Pons (tissue), 1 donor: ENCODE measurements at regions not wholly inside any gene's neighbourhood (a gene's known extent, or its start where the extent isn't known, plus 50 kb on each side); places are given as distances from the start of the nearest gene placed in this dataset.

Source experiments
- DNase-seq: peaks from one replicate; pipeline ENCODE4 v3.0.0-alpha.2; 2016; ENCODE audit warnings: low spot score

GRCh38 chr18:10314066-10314465 lies 140.4 kb upstream of the APCDD1 start:
- no peak for DNase-seq

- no peak for DNase-seq
Observed at GRCh38 chr18:10315522-10315921, 138.9 kb upstream of the APCDD1 start.

- no peak for DNase-seq
Observed at GRCh38 chr18:10316778-10317177, 137.7 kb upstream of the APCDD1 start.

GRCh38 chr18:10317864-10318690 lies 136.4 kb upstream of the APCDD1 start:
- no peak for DNase-seq

GRCh38 chr18:10318691-10318970 lies 135.8 kb upstream of the APCDD1 start:
- no peak for DNase-seq

GRCh38 chr18:10319026-10319425 lies 135.4 kb upstream of the APCDD1 start:
- DNase-seq = no peak

- DNase-seq = no peak
Observed at GRCh38 chr18:10319914-10320600, 134.4 kb upstream of the APCDD1 start.

GRCh38 chr18:10320791-10321190 lies 133.6 kb upstream of the APCDD1 start:
- DNase-seq = no peak

GRCh38 chr18:10321576-10321975 lies 132.9 kb upstream of the APCDD1 start:
- DNase-seq = no peak

GRCh38 chr18:10322004-10322403 lies 132.4 kb upstream of the APCDD1 start:
- DNase-seq = no peak

GRCh38 chr18:10322435-10322834 lies 132.0 kb upstream of the APCDD1 start:
- DNase-seq = no peak

GRCh38 chr18:10329101-10329500 lies 125.3 kb upstream of the APCDD1 start:
- DNase-seq = no peak

GRCh38 chr18:10330428-10330827 lies 124.0 kb upstream of the APCDD1 start:
- DNase-seq = no peak

- no peak for DNase-seq
Observed at GRCh38 chr18:10332452-10332851, 122.0 kb upstream of the APCDD1 start.

- no peak for DNase-seq
Observed at GRCh38 chr18:10336749-10337350, 117.6 kb upstream of the APCDD1 start.

- DNase-seq = no peak
Observed at GRCh38 chr18:10340821-10341220, 113.6 kb upstream of the APCDD1 start.

GRCh38 chr18:10343778-10344177 lies 110.7 kb upstream of the APCDD1 start:
- peak; percentile 54 for DNase-seq

- no peak for DNase-seq
Observed at GRCh38 chr18:10346749-10347415, 107.6 kb upstream of the APCDD1 start.

GRCh38 chr18:10349561-10349960 lies 104.9 kb upstream of the APCDD1 start:
- no peak for DNase-seq

- no peak for DNase-seq
Observed at GRCh38 chr18:10350661-10351060, 103.8 kb upstream of the APCDD1 start.

GRCh38 chr18:10351219-10351818 lies 103.1 kb upstream of the APCDD1 start:
- DNase-seq = no peak

- no peak for DNase-seq
Observed at GRCh38 chr18:10351858-10352257, 102.6 kb upstream of the APCDD1 start.
